ENCODE measurements at regions not wholly inside any gene's neighbourhood (a gene's known extent, or its start where the extent isn't known, plus 50 kb on each side); places are given as distances from the start of the nearest gene placed in this dataset.

- no peak overlapping the region for H3K4me3 ChIP-seq (ENCODE audit: low read depth, low read length)
- ChIA-PET POLR2A (no interaction called here), CTCF (no interaction called here)
- H3K27me3 ChIP-seq (ENCODE audit: control insufficient read depth, insufficient read depth, low read length): no peaks in the 10 kb centered on the region
- no peaks in the 10 kb centered on the region for H3K36me3 ChIP-seq (ENCODE audit: control insufficient read depth, insufficient read depth, low read length)
- no peak for DNase-seq (ENCODE audit: low read depth)
- TF ChIP-seq CTCF (IDR thresholded peaks at IDR 0.05; ENCODE audit: insufficient read depth, low read depth, low read length): no peak
These were observed 82.5 kb upstream of the LHCGR start for GRCh38 chr2:48838029-48838428.

GRCh38 chr2:48829569-48829968 lies 74.0 kb upstream of the LHCGR start:
- Histone ChIP-seq H3K27me3 (ENCODE audit: control insufficient read depth, insufficient read depth, low read length) (no peaks in the 10 kb centered on the region), H3K4me3 (ENCODE audit: low read depth, low read length) (no peak overlapping the region), H3K36me3 (ENCODE audit: control insufficient read depth, insufficient read depth, low read length) (no peaks in the 10 kb centered on the region)
- POLR2A ChIA-PET: no interaction called here
- no peak for TF ChIP-seq CTCF (IDR thresholded peaks at IDR 0.05; ENCODE audit: insufficient read depth, low read depth, low read length)
- DNase-seq (ENCODE audit: low read depth): no peak
- CTCF ChIA-PET: no interaction called here

GRCh38 chr2:48829036-48829435 lies 73.5 kb upstream of the LHCGR start:
- CTCF ChIA-PET: no interaction called here
- no peak for TF ChIP-seq CTCF (IDR thresholded peaks at IDR 0.05; ENCODE audit: insufficient read depth, low read depth, low read length)

GRCh38 chr2:48826986-48827385 lies 71.5 kb upstream of the LHCGR start:
- H3K36me3 ChIP-seq (ENCODE audit: control insufficient read depth, insufficient read depth, low read length): no peaks in the 10 kb centered on the region
- no peak for TF ChIP-seq CTCF (IDR thresholded peaks at IDR 0.05; ENCODE audit: insufficient read depth, low read depth, low read length)
- POLR2A ChIA-PET: no interaction called here
- no peaks in the 10 kb centered on the region for H3K27me3 ChIP-seq (ENCODE audit: control insufficient read depth, insufficient read depth, low read length)
- H3K4me3 ChIP-seq (ENCODE audit: low read depth, low read length): no peak overlapping the region
- CTCF ChIA-PET: no interaction called here
- DNase-seq (ENCODE audit: low read depth): no peak

More at GRCh38 chr2:48829036-48829435, 73.5 kb upstream of the LHCGR start:
- Histone ChIP-seq H3K36me3 (ENCODE audit: control insufficient read depth, insufficient read depth, low read length) (no peaks in the 10 kb centered on the region), H3K4me3 (ENCODE audit: low read depth, low read length) (no peak overlapping the region), H3K27me3 (ENCODE audit: control insufficient read depth, insufficient read depth, low read length) (no peaks in the 10 kb centered on the region)
- POLR2A ChIA-PET: no interaction called here
- DNase-seq (ENCODE audit: low read depth): no peak

- no peak for DNase-seq (ENCODE audit: low read depth)
- TF ChIP-seq CTCF (IDR thresholded peaks at IDR 0.05; ENCODE audit: insufficient read depth, low read depth, low read length): no peak
These were observed 68.6 kb upstream of the LHCGR start for GRCh38 chr2:48824116-48824515.

More at GRCh38 chr2:48824116-48824515, 68.6 kb upstream of the LHCGR start:
- CTCF ChIA-PET: no interaction called here
- Histone ChIP-seq H3K4me3 (ENCODE audit: low read depth, low read length) (no peak overlapping the region), H3K36me3 (ENCODE audit: control insufficient read depth, insufficient read depth, low read length) (no peaks in the 10 kb centered on the region), H3K27me3 (ENCODE audit: control insufficient read depth, insufficient read depth, low read length) (no peaks in the 10 kb centered on the region)
- POLR2A ChIA-PET: no interaction called here
